HEK293 (cell line): ENCODE measurements at regions not wholly inside any gene's neighbourhood (a gene's known extent, or its start where the extent isn't known, plus 50 kb on each side); places are given as distances from the start of the nearest gene placed in this dataset.

Experiments used
- CTCF ChIA-PET: fragments of 350-600 bp; formaldehyde crosslinking; extraction: SDS; loops from one replicate; lab custom pipeline; 2021; ENCODE audit warnings: antibody characterized with exemption; lab: Yijun Ruan, JAX
- POLR2A ChIA-PET: fragments of 300-600 bp; formaldehyde crosslinking; extraction: SDS; loops from one replicate; lab custom pipeline; 2020; ENCODE audit warnings: antibody characterized with exemption, inconsistent platforms; lab: Yijun Ruan, JAX
- H3K27ac ChIP-seq: fragments of 200-500 bp; sonication (Bioruptor generic); 2 replicates; pipeline ENCODE4 v1.5.1; 2014; ENCODE audit warnings: low read depth, low read length, control low read depth, inconsistent platforms; ENCODE audit errors: extremely low read depth
- H3K36me3 ChIP-seq, 2 experiments: fragments of 200-500 bp in 1 of 2; sonication (Bioruptor generic) in 1 of 2; 1 replicate in 1 of 2; 2 replicates in 1 of 2; pipeline ENCODE4 v1.5.1; 2014 to 2017; ENCODE audit warnings: inconsistent platforms in 2 of 2, low read length in 2 of 2; ENCODE audit not compliant: control insufficient read depth in 2 of 2, insufficient read depth in 1 of 2
- H3K4me1 ChIP-seq: fragments of 200-500 bp; sonication (Bioruptor generic); 2 replicates; pipeline ENCODE4 v1.5.1; 2014; ENCODE audit warnings: mild to moderate bottlenecking, low read length, inconsistent platforms; ENCODE audit not compliant: control insufficient read depth, insufficient read depth
- H3K4me3 ChIP-seq: 2 replicates; pipeline ENCODE4 v1.5.1; 2011; ENCODE audit warnings: low read depth, mild to moderate bottlenecking, control low read depth, low read length, moderate library complexity
- H3K9me3 ChIP-seq: fragments of 200-500 bp; sonication (Bioruptor generic); 2 replicates; pipeline ENCODE4 v1.5.1; 2014; ENCODE audit warnings: low read depth, low read length, inconsistent platforms; ENCODE audit not compliant: control insufficient read depth, insufficient read depth
- AEBP2 ChIP-seq: fragments of 450-650 bp; formaldehyde crosslinking; IDR thresholded peaks from 2 replicates; pipeline ENCODE4 v1.5.1; 2016; ENCODE audit warnings: missing biosample characterization, missing genetic modification characterization, borderline replicate concordance
- KLF10 ChIP-seq: fragments of 450-650 bp; IDR thresholded peaks from 2 replicates; pipeline ENCODE4 v1.5.1; 2018; ENCODE audit warnings: missing biosample characterization, mild to moderate bottlenecking, missing genetic modification characterization
- PBX3 ChIP-seq: sonication (generic); formaldehyde crosslinking; IDR thresholded peaks from 2 replicates; pipeline ENCODE4 v1.8.1; 2022; ENCODE audit warnings: mild to moderate bottlenecking, moderate library complexity, missing genetic modification reagents
- REST ChIP-seq: fragments of 450-650 bp; formaldehyde crosslinking; IDR thresholded peaks from 2 replicates; pipeline ENCODE4 v1.5.1; 2016; ENCODE audit warnings: missing biosample characterization, missing genetic modification characterization
- WT1 ChIP-seq: fragments of 450-650 bp; formaldehyde crosslinking; IDR thresholded peaks from 2 replicates; pipeline ENCODE4 v1.5.1; 2016; ENCODE audit warnings: missing biosample characterization, missing genetic modification characterization
- ZBTB11 ChIP-seq: fragments of 450-650 bp; formaldehyde crosslinking; conservative IDR thresholded peaks from 2 replicates; pipeline ENCODE4 v1.5.1; 2016; ENCODE audit warnings: low read depth, missing biosample characterization, missing genetic modification characterization
- ZBTB48 ChIP-seq: fragments of 450-650 bp; formaldehyde crosslinking; IDR thresholded peaks from 2 replicates; pipeline ENCODE4 v1.5.1; 2016; ENCODE audit warnings: missing biosample characterization, missing genetic modification characterization
- ZBTB6 ChIP-seq: fragments of 450-650 bp; formaldehyde crosslinking; IDR thresholded peaks from 2 replicates; pipeline ENCODE4 v1.5.1; 2017; ENCODE audit warnings: missing biosample characterization, missing genetic modification characterization
- ZNF148 ChIP-seq: fragments of 450-650 bp; formaldehyde crosslinking; IDR thresholded peaks from 2 replicates; pipeline ENCODE4 v1.5.0; 2017; ENCODE audit warnings: missing biosample characterization, missing genetic modification characterization, borderline replicate concordance
- ZNF169 ChIP-seq: fragments of 450-650 bp; formaldehyde crosslinking; IDR thresholded peaks from 2 replicates; pipeline ENCODE4 v1.5.1; 2016; ENCODE audit warnings: missing biosample characterization, missing genetic modification characterization
- ZNF19 ChIP-seq: fragments of 450-650 bp; formaldehyde crosslinking; IDR thresholded peaks from 2 replicates; pipeline ENCODE4; 2016; ENCODE audit warnings: missing biosample characterization, missing genetic modification characterization, low read depth
- ZNF23 ChIP-seq: fragments of 450-650 bp; formaldehyde crosslinking; IDR thresholded peaks from 2 replicates; pipeline ENCODE4 v1.5.1; 2016; ENCODE audit warnings: missing biosample characterization, missing genetic modification characterization, borderline replicate concordance
- ZNF24 ChIP-seq: fragments of 450-650 bp; formaldehyde crosslinking; IDR thresholded peaks from 2 replicates; pipeline ENCODE4 v1.5.1; 2016; ENCODE audit warnings: missing biosample characterization, missing genetic modification characterization
- ZNF514 ChIP-seq: fragments of 450-650 bp; formaldehyde crosslinking; IDR thresholded peaks from 2 replicates; pipeline ENCODE4 v1.5.1; 2016; ENCODE audit warnings: missing biosample characterization, missing genetic modification characterization
- ZNF521 ChIP-seq: fragments of 450-650 bp; formaldehyde crosslinking; IDR thresholded peaks from 2 replicates; pipeline ENCODE4 v1.5.1; 2017; ENCODE audit warnings: missing biosample characterization, mild to moderate bottlenecking, missing genetic modification characterization
- ZNF621 ChIP-seq: fragments of 450-650 bp; formaldehyde crosslinking; IDR thresholded peaks from 2 replicates; pipeline ENCODE4 v1.5.1; 2017; ENCODE audit warnings: missing biosample characterization, missing genetic modification characterization
- ZNF792 ChIP-seq: fragments of 450-650 bp; formaldehyde crosslinking; IDR thresholded peaks from 2 replicates; pipeline ENCODE4 v1.5.1; 2016; ENCODE audit warnings: missing biosample characterization, missing genetic modification characterization
- ZSCAN23 ChIP-seq: fragments of 450-650 bp; formaldehyde crosslinking; IDR thresholded peaks from 2 replicates; pipeline ENCODE4 v1.5.1; 2016; ENCODE audit warnings: missing biosample characterization, missing genetic modification characterization

GRCh38 chr9:3696368-3696767, 170.6 kb upstream of the RFX3 start:
- TF ChIP-seq ZBTB48 (tag by site-specific recombination) (no peak), ZNF521 (tag by site-specific recombination) (no peak), ZNF148 (tag by site-specific recombination) (no peak), ZNF19 (no peak), AEBP2 (tag by site-specific recombination) (no peak)
- CTCF ChIA-PET: interaction anchor here (0.6 kb wide), 1 partner anchor 824 kb away, joined by 3 read pairs; no protein-coding TSS in a partner anchor
- POLR2A ChIA-PET: no interaction called here
- H3K9me3 ChIP-seq: no peaks in the 10 kb centered on the region
- no peaks in the 10 kb centered on the region for H3K4me1 ChIP-seq
- no peak overlapping the region for H3K27ac ChIP-seq
- H3K4me3 ChIP-seq: no peak overlapping the region
- H3K36me3 ChIP-seq: no peaks in the 10 kb centered on the region

- Histone ChIP-seq H3K36me3 (no peaks in the 10 kb centered on the region), H3K9me3 (no peaks in the 10 kb centered on the region), H3K4me1 (no peaks in the 10 kb centered on the region), H3K27ac (no peak overlapping the region), H3K4me3 (no peak overlapping the region)
- TF ChIP-seq ZNF24 (tag by site-specific recombination) (no peak), ZNF23 (tag by site-specific recombination) (no peak), ZSCAN23 (tag by site-specific recombination) (no peak), ZNF169 (tag by site-specific recombination) (no peak), ZBTB11 (no peak)
- ChIA-PET POLR2A (no interaction called here), CTCF (no interaction called here)
These were observed 166.8 kb upstream of the RFX3 start for GRCh38 chr9:3692606-3693005.

GRCh38 chr9:3689555-3689954, 163.8 kb upstream of the RFX3 start:
- Histone ChIP-seq H3K4me3 (no peak overlapping the region), H3K27ac (no peak overlapping the region), H3K4me1 (no peaks in the 10 kb centered on the region), H3K36me3 (no peaks in the 10 kb centered on the region), H3K9me3 (no peaks in the 10 kb centered on the region)
- ChIA-PET POLR2A (no interaction called here), CTCF (no interaction called here)
- TF ChIP-seq ZNF792 (no peak), PBX3 (CRISPR knock-in tag) (no peak), ZBTB6 (tag by site-specific recombination) (no peak), ZNF514 (tag by site-specific recombination) (no peak), KLF10 (tag by site-specific recombination) (no peak), WT1 (tag by site-specific recombination) (no peak), ZNF621 (tag by site-specific recombination) (no peak), REST (tag by site-specific recombination) (no peak)
